Effector memory CD8-positive, alpha-beta T cell (primary cell): ENCODE measurements at regions not wholly inside any gene's neighbourhood (a gene's known extent, or its start where the extent isn't known, plus 50 kb on each side); places are given as distances from the start of the nearest gene placed in this dataset.

Experiments used
- ATAC-seq: fragments of 150-1000 bp; cut with Tn5 transposase; replicated peaks from 2 replicates; pipeline ENCODE4 v1.10.0; 2021; ENCODE audit warnings: mild to moderate bottlenecking, moderate library complexity
- DNase-seq, 3 experiments: peaks; one replicate each; pipeline ENCODE4 v3.0.0; 2021
- H3K27ac Mint-ChIP-seq, 2 donors: one replicate each; pipeline ENCODE4 v1.8.0; 2022; ENCODE audit warnings: mild to moderate bottlenecking in 2 of 2, mixed read lengths in 2 of 2, moderate library complexity in 2 of 2
- H3K27me3 Mint-ChIP-seq, 2 donors: one replicate each; pipeline ENCODE4 v1.8.0; 2022; ENCODE audit warnings: mixed read lengths in 2 of 2
- H3K36me3 Mint-ChIP-seq: one replicate; pipeline ENCODE4 v1.8.0; 2022; ENCODE audit warnings: mild to moderate bottlenecking, moderate library complexity, mixed read lengths; ENCODE audit not compliant: insufficient read depth
- H3K4me1 Mint-ChIP-seq, 2 donors: one replicate each; pipeline ENCODE4 v1.8.0; 2022; ENCODE audit warnings: low read depth in 2 of 2, mixed read lengths in 2 of 2
- H3K4me3 Mint-ChIP-seq, 2 donors: one replicate each; pipeline ENCODE4 v1.8.0; 2022; ENCODE audit warnings: mild to moderate bottlenecking in 2 of 2, mixed read lengths in 2 of 2, moderate library complexity in 2 of 2
- H3K9me3 Mint-ChIP-seq, 2 donors: one replicate each; pipeline ENCODE4 v1.8.0; 2022; ENCODE audit warnings: mixed read lengths in 2 of 2

DNA sequence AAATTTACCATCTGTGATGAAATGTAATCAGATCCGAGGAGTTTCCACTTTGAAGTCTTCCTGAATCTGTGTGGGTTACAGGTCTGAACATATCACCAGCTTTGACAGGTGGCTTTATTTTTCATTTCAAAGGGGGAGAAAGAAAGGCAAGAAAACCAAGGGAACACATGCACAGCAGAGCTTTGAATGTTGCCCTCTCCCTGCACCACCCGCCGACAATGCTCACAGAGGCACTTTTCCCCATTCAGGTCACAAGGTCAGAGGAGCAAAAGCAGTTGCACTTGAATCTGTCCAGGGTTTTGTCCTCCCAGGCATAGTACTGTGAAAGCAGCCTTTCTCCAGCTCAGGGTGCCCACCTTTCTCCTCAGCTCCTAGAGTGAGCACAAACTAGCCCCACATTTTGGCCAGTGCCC, 130.2 kb downstream of the OSR1 start:
- Mint-ChIP-seq H3K4me3 (no peak overlapping the region), H3K4me1 (no peaks in the 10 kb centered on the region), H3K9me3 (no peaks in the 10 kb centered on the region), H3K36me3 (no peaks in the 10 kb centered on the region), H3K27me3 (peaks cover 6 to 7% of the 10 kb centered on the region in 2 donors), H3K27ac (no peak overlapping the region)
- DNase-seq (no peak), ATAC-seq (no peak)

- H3K27me3 Mint-ChIP-seq = peaks cover 6 to 7% of the 10 kb centered on the region in 2 donors
- no peak for ATAC-seq
- no peak for DNase-seq
- H3K4me3 Mint-ChIP-seq = no peak overlapping the region
- H3K36me3 Mint-ChIP-seq = no peaks in the 10 kb centered on the region
- H3K9me3 Mint-ChIP-seq = no peaks in the 10 kb centered on the region
- no peak overlapping the region for H3K27ac Mint-ChIP-seq
- H3K4me1 Mint-ChIP-seq = no peaks in the 10 kb centered on the region
Measured at GRCh38 chr2:19226871-19227270, 131.6 kb downstream of the OSR1 start.

DNA sequence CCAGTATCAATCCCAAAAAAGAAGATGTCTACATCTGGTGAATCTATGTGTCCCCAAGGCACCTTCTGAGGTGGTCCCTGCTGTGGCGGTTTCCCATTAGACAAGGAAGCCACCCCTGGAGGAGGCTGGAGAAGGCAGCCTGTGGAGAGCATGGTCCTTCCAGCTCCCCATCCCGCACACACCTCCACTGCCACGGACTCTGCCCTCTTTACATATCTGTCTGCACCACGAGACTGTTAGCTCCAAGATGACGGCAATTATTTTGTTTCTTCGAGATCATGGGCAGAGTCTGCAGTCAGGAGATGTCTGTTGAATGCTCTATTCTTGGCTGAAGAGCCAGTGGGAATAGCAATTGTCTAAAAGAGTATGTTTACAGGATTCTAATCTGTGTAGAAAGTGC, 132.0 kb downstream of the OSR1 start:
- Mint-ChIP-seq H3K27ac (no peak overlapping the region), H3K36me3 (no peaks in the 10 kb centered on the region), H3K27me3 (peaks cover 6 to 7% of the 10 kb centered on the region in 2 donors), H3K4me3 (no peak overlapping the region), H3K9me3 (no peaks in the 10 kb centered on the region), H3K4me1 (no peaks in the 10 kb centered on the region)
- ATAC-seq (no peak), DNase-seq (no peak)

GRCh38 chr2:19225931-19226330, 132.5 kb downstream of the OSR1 start:
- Mint-ChIP-seq H3K4me3 (no peak overlapping the region), H3K36me3 (no peaks in the 10 kb centered on the region), H3K27ac (no peak overlapping the region), H3K4me1 (no peaks in the 10 kb centered on the region), H3K9me3 (no peaks in the 10 kb centered on the region), H3K27me3 (peaks cover 6 to 7% of the 10 kb centered on the region in 2 donors)
- DNase-seq (no peak), ATAC-seq (no peak)

- Mint-ChIP-seq H3K9me3 (no peaks in the 10 kb centered on the region), H3K36me3 (no peaks in the 10 kb centered on the region), H3K4me1 (no peaks in the 10 kb centered on the region), H3K27me3 (peaks cover 6 to 7% of the 10 kb centered on the region in 2 donors), H3K4me3 (no peak overlapping the region), H3K27ac (no peak overlapping the region)
- ATAC-seq = no peak
- no peak for DNase-seq
Measured at GRCh38 chr2:19225126-19225525, 133.3 kb downstream of the OSR1 start.

- Mint-ChIP-seq H3K27me3 (peaks cover 6 to 7% of the 10 kb centered on the region in 2 donors), H3K4me3 (no peak overlapping the region), H3K9me3 (no peaks in the 10 kb centered on the region), H3K36me3 (no peaks in the 10 kb centered on the region), H3K27ac (no peak overlapping the region), H3K4me1 (no peaks in the 10 kb centered on the region)
- DNase-seq = no peak
- ATAC-seq = no peak
Measured at GRCh38 chr2:19224486-19224885, 133.9 kb downstream of the OSR1 start.

DNA sequence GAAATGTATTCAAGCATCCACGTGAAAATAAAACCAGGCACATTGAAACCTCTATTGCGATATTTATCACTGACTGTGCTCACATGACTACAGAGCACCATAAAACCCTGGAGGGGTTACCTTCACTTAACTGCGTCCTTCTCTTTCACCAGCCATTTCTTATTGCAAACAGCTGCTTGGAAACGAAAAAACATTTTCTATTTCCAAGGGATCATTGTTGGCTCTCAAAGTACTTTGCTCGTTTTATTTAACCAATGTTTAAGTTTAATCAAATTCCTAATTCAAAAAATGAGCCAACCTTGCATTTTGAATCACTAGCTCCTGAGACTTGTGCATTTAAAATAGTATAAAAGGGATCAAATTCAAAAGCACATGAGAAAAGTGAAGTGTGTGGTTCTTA, 134.4 kb downstream of the OSR1 start:
- DNase-seq = no peak
- ATAC-seq = no peak
- Mint-ChIP-seq H3K4me3 (no peak overlapping the region), H3K4me1 (no peaks in the 10 kb centered on the region), H3K27ac (no peak overlapping the region), H3K27me3 (peaks cover 6 to 7% of the 10 kb centered on the region in 2 donors), H3K36me3 (no peaks in the 10 kb centered on the region), H3K9me3 (no peaks in the 10 kb centered on the region)

GRCh38 chr2:19219060-19219459, 139.4 kb downstream of the OSR1 start:
- DNase-seq (no peak), ATAC-seq (no peak)
- Mint-ChIP-seq H3K36me3 (no peaks in the 10 kb centered on the region), H3K27ac (no peak overlapping the region), H3K9me3 (no peaks in the 10 kb centered on the region), H3K4me1 (no peaks in the 10 kb centered on the region), H3K4me3 (no peak overlapping the region), H3K27me3 (no peaks in the 10 kb centered on the region)

GRCh38 chr2:19218166-19218565, 140.3 kb downstream of the OSR1 start:
- Mint-ChIP-seq H3K4me1 (no peaks in the 10 kb centered on the region), H3K9me3 (no peaks in the 10 kb centered on the region), H3K27ac (no peak overlapping the region), H3K27me3 (no peaks in the 10 kb centered on the region), H3K4me3 (no peak overlapping the region), H3K36me3 (no peaks in the 10 kb centered on the region)
- no peak for DNase-seq
- ATAC-seq = no peak

DNA sequence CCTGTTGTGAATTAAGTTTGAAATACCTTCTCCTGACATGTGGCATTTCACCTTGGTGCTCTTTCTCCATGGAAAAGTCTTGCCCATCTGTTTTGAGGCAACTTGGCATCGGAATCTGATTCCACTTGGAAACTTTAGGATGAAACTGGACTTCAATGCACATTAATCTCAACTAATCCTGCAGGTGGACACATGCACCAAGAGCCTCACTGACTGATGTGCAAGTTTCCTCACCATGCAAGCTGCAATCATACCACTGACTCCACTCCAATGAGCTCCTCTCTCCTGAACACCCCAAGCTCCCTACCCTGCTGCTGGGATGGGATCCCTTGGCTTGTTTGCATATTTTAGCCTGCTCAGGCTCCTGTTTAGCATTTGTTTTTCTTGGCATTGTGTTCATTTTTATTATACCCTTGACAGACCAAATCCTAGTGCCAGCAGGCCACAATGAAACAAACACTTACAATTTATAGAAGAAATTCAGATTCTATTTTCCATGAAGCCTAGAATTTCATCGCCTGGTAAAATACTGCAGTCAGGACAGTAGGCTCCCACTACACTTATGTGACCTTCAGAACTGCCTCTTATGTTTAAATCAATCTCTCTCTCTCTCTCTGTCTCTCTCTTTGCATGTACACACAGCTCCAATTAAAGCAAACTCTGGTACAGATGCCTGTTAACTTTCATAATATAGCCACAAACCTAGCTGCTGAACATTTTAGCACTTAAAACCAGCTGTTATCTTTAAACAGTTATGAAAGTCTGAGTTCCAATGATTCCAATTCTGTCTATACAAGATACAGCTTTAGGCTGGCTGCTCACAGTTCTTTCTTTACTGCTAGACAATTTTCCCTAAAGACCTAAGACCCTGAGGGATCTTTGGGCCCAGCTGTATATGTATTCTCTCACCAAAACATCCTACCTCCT, 141.5 kb downstream of the OSR1 start:
- Mint-ChIP-seq H3K9me3 (no peaks in the 10 kb centered on the region), H3K4me3 (no peak overlapping the region), H3K4me1 (no peaks in the 10 kb centered on the region), H3K36me3 (no peaks in the 10 kb centered on the region), H3K27ac (no peak overlapping the region), H3K27me3 (no peaks in the 10 kb centered on the region)
- DNase-seq = no peak
- ATAC-seq = no peak

DNA sequence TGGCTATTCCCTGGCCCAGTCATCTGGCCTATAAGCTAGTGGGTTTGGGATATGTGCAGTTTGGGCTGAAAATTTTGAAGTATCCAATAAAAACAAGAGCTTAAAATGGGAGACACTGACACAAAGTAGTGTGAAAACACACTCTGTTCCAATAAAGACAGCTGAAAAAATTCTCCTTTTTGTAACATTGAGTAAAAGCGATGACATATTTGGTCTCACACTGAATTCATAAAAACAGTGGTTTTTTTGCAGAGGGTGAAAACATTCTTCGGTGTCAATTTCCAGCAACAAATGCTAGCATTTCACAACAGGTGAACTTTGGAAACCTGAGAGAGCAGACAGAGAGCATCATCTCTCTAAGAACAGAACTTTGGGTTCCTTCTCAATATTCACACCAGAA, 142.2 kb downstream of the OSR1 start:
- H3K27ac Mint-ChIP-seq = no peak overlapping the region
- no peaks in the 10 kb centered on the region for H3K9me3 Mint-ChIP-seq
- no peak for DNase-seq
- no peak overlapping the region for H3K4me3 Mint-ChIP-seq
- no peak for ATAC-seq
- no peaks in the 10 kb centered on the region for H3K4me1 Mint-ChIP-seq
- no peaks in the 10 kb centered on the region for H3K36me3 Mint-ChIP-seq
- no peaks in the 10 kb centered on the region for H3K27me3 Mint-ChIP-seq

DNA sequence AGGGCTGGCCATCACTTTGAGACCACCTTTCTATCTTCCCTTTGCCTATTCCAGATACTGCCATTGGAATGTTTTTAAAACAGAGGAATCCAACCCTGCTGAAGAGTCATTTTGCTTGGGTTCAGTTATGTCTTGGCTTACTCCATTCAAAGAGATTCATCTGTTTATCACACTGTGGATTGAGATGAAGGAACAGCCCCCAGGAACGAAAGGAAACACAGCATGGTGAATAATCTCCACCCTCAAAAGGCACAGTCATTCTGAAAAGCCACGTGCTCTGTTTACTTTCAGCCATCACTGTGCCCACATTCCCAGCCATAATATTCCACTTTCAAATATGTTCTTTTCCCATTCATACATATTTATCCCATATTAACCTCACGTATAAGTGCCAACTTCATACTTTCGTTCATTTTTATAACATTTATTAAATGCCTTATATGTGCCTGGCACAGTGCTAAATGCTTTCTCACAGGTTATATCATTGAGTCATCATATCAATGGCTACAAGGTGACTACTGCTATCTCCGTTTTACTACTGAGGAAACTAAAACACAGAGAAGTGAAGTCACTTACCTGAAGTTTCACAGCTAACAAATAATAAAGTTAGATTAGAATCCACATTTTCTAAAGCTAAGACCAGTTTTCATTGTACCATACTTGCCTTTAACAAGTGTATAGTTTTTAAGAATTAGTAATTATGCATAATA, 143.6 kb downstream of the OSR1 start:
- H3K27me3 Mint-ChIP-seq = no peaks in the 10 kb centered on the region
- ATAC-seq = no peak

GRCh38 chr2:19209575-19210341, 148.7 kb downstream of the OSR1 start:
- H3K27me3 Mint-ChIP-seq = no peaks in the 10 kb centered on the region

More for the DNA sequence above, 143.6 kb downstream of the OSR1 start:
- Mint-ChIP-seq H3K4me3 (no peak overlapping the region), H3K9me3 (no peaks in the 10 kb centered on the region), H3K36me3 (no peaks in the 10 kb centered on the region), H3K4me1 (no peaks in the 10 kb centered on the region), H3K27ac (no peak overlapping the region)
- DNase-seq = no peak

More at GRCh38 chr2:19209575-19210341, 148.7 kb downstream of the OSR1 start:
- Mint-ChIP-seq H3K9me3 (no peaks in the 10 kb centered on the region), H3K27ac (no peak overlapping the region), H3K36me3 (no peaks in the 10 kb centered on the region), H3K4me1 (no peaks in the 10 kb centered on the region), H3K4me3 (no peak overlapping the region)
- ATAC-seq = no peak
- no peak for DNase-seq
